ENCODE measurements at regions not wholly inside any gene's neighbourhood (a gene's known extent, or its start where the extent isn't known, plus 50 kb on each side); places are given as distances from the start of the nearest gene placed in this dataset.

- no peak for TF ChIP-seq EZH2 (IDR thresholded peaks at IDR 0.05; ENCODE audit: borderline replicate concordance, low read depth, low read length, poor library complexity, severe bottlenecking)
- TF ChIP-seq, protein P1, sequence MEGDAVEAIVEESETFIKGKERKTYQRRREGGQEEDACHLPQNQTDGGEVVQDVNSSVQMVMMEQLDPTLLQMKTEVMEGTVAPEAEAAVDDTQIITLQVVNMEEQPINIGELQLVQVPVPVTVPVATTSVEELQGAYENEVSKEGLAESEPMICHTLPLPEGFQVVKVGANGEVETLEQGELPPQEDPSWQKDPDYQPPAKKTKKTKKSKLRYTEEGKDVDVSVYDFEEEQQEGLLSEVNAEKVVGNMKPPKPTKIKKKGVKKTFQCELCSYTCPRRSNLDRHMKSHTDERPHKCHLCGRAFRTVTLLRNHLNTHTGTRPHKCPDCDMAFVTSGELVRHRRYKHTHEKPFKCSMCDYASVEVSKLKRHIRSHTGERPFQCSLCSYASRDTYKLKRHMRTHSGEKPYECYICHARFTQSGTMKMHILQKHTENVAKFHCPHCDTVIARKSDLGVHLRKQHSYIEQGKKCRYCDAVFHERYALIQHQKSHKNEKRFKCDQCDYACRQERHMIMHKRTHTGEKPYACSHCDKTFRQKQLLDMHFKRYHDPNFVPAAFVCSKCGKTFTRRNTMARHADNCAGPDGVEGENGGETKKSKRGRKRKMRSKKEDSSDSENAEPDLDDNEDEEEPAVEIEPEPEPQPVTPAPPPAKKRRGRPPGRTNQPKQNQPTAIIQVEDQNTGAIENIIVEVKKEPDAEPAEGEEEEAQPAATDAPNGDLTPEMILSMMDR (conservative IDR thresholded peaks at IDR 0.05; ENCODE audit: low read depth, low read length), result no peak
These were observed 380.3 kb downstream of the MCTP2 start for GRCh38 chr15:94611656-94612055.
